HG03575 (cell line): ENCODE measurements at regions not wholly inside any gene's neighbourhood (a gene's known extent, or its start where the extent isn't known, plus 50 kb on each side); places are given as distances from the start of the nearest gene placed in this dataset.
"Not testable (repeated sequence)": the region's sequence is repeated elsewhere in the genome, so short reads cannot be mapped to it uniquely, and the experiment has no call there.

ENCODE experiments used
- ATAC-seq: cut with Tn5 transposase; IDR thresholded peaks from one replicate; pipeline ENCODE4 v1.9.1; 2021; ENCODE audit not compliant: unreplicated experiment, insufficient number of reproducible peaks, low FRiP score; ENCODE audit errors: extremely low read depth

- ATAC-seq: no peak
These were observed 1380.5 kb upstream of the WWC1 start for GRCh38 chr5:166910995-166911394.

- ATAC-seq: no peak
These were observed 1375.4 kb upstream of the WWC1 start for GRCh38 chr5:166916021-166916420.

DNA sequence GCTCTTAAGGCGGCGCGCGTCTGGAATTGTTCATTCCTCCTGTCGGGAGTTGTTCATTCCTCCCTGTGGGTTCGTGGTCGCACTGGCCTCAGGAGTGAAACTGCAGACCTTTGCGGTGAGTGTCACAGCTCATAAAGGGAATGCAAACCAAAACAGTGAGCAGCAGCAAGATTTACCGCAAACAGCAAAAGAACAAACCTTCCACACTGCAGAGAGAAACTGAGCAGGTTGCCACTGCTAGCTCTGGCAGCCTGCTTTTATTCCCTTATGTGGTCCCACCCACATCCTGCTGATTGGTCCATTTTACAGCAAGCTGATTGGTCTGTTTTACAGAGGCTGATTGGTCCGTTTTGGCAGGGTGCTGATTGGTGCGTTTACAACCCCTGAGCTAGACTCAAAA, 1365.3 kb upstream of the WWC1 start:
- no peak for ATAC-seq

DNA sequence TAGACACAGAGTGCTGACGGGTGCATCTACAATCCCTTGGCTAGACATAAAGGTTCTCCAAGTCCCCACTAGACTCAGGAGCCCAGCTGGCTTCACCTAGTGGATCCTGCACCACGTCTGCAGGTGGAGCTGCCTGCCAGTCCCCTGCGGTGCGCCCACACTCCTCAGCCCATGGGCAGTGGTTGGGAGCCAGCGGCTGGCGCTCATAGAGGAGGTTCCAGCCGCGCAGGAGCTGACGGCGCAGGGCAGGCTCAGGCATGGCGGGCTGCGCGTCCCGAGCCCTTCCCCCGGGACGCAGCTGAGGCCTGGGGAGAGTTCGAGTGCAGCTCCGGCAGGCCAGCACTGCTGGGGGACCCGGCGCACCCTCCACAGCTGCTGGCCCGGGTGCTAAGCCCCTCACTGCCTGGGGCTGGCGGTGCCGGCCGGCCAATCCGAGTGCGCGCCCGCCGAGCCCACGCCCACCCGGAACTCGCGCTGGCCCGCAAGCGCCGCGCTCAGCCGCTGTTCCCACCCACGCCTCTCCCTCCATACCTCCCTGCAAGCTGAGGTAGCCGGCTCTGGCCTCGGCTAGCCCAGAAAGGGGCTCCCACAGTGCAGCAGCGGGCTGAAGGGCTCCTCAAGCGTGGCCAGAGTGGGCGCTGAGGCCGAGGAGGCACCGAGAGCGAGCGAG, 1364.5 kb upstream of the WWC1 start:
- ATAC-seq: not testable (repeated sequence)

DNA sequence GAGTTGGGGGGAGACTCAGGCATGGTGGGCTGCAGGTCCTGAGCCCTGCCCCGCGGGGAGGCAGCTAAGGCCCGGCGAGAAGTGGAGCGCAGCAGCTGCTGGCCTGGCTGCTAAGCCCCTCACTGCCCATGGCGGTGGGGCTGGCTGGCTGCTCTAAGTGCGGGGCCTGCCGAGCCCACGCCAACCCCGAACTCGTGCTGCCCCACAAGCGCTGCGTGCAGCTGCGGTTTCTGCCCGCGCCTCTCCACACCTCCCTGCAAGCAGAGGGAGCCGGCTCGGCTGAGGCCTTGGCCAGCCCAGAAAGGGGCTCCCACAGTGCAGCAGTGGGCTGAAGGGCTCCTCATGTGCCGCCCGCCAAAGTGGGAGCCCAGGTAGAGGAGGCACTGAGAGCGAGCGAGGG, 1355.1 kb upstream of the WWC1 start:
- no peak for ATAC-seq

- no peak for ATAC-seq
These were observed 1353.4 kb upstream of the WWC1 start for GRCh38 chr5:166938071-166938470.

DNA sequence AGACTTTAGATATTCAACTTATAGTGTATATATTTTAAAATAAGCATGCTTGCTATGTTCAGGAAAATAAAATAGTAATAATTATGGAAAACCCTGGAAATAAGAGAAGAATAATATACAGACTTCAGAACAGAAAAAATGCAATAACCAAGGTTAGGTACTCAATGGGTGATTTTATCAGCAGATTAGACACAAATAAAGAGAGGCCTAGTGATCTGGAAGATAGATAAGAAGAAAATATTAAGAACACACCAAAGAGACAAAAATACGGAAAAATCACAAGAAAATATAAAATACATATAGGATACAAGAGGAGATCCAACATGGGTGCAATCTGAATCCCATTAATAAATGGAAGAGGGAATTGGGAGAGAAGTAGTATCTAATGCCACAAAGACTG, 1348.5 kb upstream of the WWC1 start:
- no peak for ATAC-seq

GRCh38 chr5:166947045-166947444, 1344.4 kb upstream of the WWC1 start:
- ATAC-seq: no peak

- ATAC-seq: no peak
These were observed 1342.8 kb upstream of the WWC1 start for GRCh38 chr5:166948679-166949078.

- no peak for ATAC-seq
These were observed 1339.4 kb upstream of the WWC1 start for GRCh38 chr5:166952048-166952447.

DNA sequence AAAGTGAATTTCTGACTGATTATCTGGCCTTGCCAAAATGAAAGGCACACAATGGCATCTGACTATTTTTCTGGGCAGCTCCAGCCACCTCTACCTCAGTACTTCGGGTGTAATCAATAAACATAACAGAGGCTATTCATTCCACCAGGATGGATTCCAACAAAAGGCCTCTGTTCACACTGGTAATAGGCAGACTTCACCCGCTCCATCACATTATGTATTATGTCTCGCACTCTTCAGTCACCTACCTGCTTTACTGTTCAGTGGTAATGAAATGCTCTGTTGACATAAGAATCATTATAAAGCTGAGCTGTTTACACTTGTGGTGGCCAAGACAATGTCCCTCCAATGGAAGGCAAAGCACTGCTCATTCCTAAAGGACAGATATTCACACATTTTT, 1333.7 kb upstream of the WWC1 start:
- ATAC-seq: no peak

- ATAC-seq: no peak
These were observed 1331.7 kb upstream of the WWC1 start for GRCh38 chr5:166959766-166960165.

GRCh38 chr5:166961028-166961427, 1330.4 kb upstream of the WWC1 start:
- no peak for ATAC-seq

- ATAC-seq: no peak
These were observed 1329.5 kb upstream of the WWC1 start for GRCh38 chr5:166961913-166962312.

GRCh38 chr5:166962461-166962860, 1329.0 kb upstream of the WWC1 start:
- ATAC-seq: no peak

GRCh38 chr5:166963596-166963995, 1327.8 kb upstream of the WWC1 start:
- no peak for ATAC-seq

DNA sequence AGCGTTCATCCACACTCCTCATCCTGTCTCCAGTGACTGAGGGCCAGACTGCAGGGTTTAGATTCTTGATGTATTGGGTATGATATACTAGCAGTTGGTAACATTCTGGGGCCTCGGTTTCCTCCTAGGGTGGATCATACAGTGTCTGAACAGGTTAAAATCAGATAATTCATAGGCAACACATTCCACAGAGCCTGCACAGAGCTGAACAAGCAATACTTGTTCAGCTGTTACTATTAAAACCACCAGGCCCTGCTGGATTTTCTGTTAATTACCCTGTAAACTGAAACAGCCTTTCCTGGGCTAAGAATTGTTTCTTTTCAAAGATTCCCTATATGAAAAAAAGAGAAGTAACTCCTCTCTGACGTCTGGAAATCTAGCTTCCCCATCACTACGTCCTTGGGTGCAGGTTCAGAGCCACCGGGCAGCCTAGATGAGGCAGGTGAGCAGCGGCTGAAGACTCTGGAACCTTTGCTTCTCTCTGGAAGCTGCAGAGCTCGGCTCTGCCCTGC, 1313.5 kb upstream of the WWC1 start:
- no peak for ATAC-seq

DNA sequence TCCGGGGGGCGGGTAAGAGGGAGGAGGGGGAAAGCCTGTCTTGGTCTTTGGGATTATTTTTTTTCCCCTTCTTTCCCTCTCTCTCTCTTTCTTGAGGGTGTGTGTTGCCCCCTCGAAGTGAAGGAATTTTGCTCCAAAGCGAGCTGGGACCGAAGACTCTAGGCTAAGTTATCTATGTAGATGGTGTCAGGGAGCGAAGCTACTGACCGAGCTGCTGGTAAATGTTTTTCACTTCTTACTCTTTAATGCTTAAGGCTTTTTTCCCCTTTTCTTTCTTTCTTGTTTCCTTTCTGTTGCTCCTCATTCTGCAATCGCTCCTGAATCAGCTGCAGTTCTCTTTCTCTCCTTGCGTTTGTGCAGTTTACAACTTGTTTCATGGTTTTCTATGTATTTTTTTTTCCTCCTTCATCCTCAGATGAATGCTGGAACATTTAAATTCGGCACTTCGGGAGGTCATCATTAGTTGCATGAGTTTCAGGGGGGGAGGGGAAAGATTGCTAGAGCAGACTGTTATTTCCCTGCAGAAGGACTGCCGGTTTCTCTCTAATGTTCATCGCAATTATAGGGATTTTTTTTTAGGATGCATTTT, 1312.0 kb upstream of the WWC1 start:
- no peak for ATAC-seq

DNA sequence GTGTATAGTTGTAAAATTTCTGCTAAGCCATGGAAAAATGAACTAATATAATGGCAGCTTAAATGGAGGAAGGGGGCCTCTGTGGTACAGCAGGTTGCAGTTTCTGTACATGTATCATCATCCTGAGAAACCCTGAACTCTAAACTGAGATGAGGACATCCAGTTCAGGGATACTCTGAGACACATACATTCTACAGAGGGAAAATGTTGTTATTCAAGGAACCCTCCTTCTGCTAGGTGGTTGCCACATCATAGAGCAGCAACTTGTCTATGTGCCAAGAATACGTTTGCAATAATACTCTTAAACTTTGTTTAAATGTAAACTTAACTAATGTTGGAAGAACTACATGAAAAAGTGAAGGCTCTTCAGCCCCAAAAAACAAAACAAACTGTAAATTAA, 1310.8 kb upstream of the WWC1 start:
- ATAC-seq: no peak

DNA sequence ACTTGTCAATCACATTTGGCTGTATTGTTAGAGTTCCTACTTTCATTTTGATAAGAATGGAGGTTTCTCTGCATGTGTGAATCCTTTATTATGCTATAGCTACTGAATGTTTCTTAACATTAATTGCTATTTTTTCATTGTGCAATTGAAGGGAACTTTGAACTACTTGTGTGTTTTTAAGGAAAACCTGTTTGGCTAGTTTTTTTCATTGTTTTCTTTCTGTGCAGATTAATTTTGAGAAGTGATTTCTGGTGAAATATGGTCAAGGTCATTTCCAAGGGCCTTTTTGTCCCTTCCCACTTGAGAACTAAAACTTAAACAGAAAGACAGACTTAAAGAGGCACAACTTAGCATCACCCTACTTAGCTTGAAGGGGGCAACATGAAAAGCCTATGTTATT, 1309.2 kb upstream of the WWC1 start:
- ATAC-seq: no peak

DNA sequence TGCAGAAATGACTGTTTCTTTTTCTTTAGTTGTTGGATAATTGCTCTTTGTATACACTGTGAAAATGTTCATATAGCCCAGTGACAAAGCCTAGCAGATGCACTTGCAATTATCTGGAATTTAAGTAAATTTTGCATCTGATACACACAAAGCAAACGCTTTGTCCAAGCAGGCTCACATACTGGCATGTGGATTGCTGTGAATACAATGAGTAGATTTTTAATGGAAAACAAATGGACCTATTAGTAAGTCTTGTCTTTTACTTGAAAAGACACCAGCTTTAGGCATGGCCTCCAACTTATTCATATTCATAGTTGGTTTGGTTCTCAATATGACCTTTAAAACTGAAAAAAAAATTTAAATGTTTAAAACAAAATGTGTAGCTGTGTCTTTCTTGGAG, 1299.8 kb upstream of the WWC1 start:
- ATAC-seq: no peak
